ENCODE measurements at regions not wholly inside any gene's neighbourhood (a gene's known extent, or its start where the extent isn't known, plus 50 kb on each side); places are given as distances from the start of the nearest gene placed in this dataset.

DNA sequence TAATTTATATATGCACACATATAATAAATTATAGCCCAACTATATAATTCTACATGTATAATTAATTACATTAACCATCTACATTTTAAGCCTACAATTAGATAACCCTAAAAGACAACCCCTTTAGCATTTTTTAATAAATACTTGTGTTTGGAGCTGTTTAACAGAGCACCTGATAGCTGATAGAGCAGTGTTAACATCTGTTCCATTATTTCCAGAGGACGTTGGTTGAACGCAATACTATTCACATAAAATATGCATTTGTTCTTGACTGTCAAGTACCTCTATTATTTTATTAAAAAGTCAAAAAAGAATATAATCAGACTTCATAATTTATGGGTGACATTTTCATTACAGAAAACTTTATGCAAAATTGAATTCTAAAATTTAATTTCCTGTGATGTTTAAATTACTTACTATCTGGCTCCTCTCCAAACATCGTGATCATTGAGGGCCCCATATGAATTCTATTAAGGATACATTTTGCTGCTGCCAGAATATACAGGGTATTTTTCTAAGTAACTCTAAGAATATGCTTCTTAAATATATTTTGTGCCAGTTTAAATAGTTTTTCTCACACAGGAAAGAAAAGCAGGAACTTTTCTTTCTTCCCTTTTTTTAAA, 234.3 kb downstream of the SHOX2 start (continued):
- TF ChIP-seq, protein P1, sequence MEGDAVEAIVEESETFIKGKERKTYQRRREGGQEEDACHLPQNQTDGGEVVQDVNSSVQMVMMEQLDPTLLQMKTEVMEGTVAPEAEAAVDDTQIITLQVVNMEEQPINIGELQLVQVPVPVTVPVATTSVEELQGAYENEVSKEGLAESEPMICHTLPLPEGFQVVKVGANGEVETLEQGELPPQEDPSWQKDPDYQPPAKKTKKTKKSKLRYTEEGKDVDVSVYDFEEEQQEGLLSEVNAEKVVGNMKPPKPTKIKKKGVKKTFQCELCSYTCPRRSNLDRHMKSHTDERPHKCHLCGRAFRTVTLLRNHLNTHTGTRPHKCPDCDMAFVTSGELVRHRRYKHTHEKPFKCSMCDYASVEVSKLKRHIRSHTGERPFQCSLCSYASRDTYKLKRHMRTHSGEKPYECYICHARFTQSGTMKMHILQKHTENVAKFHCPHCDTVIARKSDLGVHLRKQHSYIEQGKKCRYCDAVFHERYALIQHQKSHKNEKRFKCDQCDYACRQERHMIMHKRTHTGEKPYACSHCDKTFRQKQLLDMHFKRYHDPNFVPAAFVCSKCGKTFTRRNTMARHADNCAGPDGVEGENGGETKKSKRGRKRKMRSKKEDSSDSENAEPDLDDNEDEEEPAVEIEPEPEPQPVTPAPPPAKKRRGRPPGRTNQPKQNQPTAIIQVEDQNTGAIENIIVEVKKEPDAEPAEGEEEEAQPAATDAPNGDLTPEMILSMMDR (IDR thresholded peaks at IDR 0.05; ENCODE audit: control extremely low read depth in 1 of 3, insufficient read depth in 1 of 3, low read depth in 1 of 3, low read length in 3 of 3), result no peak
- no peak for TF ChIP-seq PHF8 (conservative IDR thresholded peaks at IDR 0.05; ENCODE audit: low read depth, low read length)
- TF ChIP-seq ZNF274 (IDR thresholded peaks at IDR 0.05; ENCODE audit: borderline replicate concordance, extremely low read depth, low read length), result no peak
- no peak for TF ChIP-seq SRF (IDR thresholded peaks at IDR 0.05; ENCODE audit: low read depth, low read length)
